Midbrain (tissue), 1 donor: ENCODE measurements at regions not wholly inside any gene's neighbourhood (a gene's known extent, or its start where the extent isn't known, plus 50 kb on each side); places are given as distances from the start of the nearest gene placed in this dataset.

Experiments used
- DNase-seq: peaks from one replicate; lab custom pipeline; 2025; lab: John Stamatoyannopoulos, UW

GRCh38 chr15:47997195-47998080 lies 123.4 kb upstream of the SLC24A5 start:
- no peak for DNase-seq

DNA sequence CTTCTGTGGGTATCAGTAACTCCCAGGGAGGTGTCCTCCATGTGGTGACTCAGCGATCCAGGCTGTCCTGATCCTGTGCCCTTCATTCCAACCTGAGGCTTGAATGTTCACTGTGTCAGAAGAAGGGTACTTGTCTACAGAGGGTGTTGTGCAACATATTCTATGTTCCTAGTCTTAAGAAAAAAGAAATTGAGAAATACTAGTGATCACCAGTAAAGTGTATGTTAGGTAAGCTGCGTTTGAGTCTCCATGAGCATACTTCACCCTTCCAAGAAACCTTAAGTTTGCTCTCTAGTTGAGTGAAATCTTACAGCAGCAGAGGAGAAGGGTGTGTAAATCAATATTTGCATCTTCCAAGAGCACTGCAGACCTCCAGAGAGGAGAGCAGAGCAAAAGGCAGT lies 122.2 kb upstream of the SLC24A5 start:
- no peak for DNase-seq

DNA sequence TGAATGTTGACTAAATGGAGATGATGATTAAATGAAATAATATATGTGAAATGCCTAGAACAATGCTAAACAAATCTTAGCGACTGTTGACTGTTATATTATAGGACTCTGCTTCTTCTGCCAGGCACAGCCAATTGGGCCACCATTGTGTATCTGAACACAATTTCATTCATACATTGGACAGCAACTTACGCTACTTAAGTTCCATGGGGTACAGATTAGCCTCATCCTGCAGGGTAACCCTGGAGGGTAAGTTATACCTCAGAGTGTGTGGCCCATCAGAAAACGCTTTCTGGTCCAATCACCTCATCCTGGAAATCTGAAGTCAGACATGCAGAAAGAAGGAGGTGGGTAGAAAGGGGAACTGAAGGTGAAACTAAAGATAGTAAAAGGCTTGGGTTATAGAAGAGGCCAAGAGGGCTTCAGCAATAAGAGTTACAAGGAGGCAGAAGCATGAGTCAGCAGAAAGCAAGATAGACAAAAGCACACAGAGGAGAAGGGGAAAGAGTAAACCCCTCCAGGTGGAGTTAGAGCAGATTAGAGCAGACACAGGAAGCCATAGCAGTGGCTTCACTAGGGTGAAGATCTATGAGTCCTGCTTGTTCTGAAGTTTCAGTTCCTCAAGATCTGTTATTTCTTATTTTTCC lies 119.3 kb upstream of the SLC24A5 start:
- no peak for DNase-seq

- DNase-seq: no peak
Measured at GRCh38 chr15:48002767-48003166, 118.0 kb upstream of the SLC24A5 start.

DNA sequence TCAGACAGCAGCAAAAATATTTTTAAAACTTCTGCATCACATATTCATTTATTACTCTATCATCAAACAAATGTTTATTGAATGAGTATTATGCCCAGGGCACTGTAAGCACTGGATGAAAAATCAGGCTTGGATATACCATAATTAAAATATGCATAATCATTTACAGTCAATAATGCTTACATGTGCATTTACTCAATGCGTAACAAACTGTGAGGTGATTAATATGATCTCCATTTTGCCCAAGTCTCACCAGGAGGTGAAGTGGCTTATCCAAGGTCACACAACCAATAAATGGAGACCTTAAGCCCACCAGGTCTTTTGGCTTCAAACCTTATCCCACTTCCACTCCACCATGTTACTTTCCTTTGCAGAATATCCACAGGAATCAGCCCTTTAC lies 117.3 kb upstream of the SLC24A5 start:
- DNase-seq: no peak

GRCh38 chr15:48005077-48005476 lies 115.7 kb upstream of the SLC24A5 start:
- DNase-seq: no peak

DNA sequence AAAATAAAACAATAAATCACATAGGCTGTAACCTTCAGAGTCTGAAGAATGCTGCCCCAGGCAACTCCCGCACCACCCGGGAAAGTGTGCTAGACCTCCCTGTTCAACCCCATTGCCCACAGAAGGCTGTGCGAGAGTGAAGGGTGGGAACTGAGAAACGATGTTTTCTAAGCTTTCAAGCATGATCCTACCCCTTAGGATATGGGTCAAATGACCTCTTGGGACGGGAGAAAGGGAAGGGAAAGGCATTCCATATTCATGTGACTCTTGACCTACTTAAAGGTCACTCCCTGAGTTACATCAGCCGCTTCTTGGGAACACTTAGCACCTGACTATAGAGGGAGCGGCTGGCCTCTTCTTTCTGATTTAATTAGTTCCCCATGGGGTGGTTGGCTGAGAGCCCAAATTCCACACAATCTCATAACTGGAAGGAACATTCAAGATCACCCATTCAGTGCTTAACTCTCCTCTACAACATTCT lies 114.7 kb upstream of the SLC24A5 start:
- no peak for DNase-seq

DNA sequence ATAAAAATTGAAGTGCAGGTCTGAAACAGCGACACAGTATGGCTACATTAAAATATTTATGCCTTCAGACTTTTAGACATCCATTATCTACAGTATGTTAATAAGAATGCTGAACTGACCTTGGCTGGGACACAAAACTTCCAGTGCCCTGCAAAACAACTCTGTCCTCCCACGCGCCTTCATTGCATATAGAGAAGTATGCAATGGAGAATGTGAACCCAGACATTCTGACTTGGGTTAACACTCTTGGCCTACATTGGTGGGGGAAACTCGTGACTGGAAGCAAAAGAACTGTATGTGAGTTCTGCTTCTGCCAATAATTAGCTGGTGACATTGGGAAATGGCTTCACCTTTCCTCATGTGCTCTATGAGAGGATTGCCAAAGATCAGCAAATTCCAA lies 110.5 kb upstream of the SLC24A5 start:
- no peak for DNase-seq

- DNase-seq: no peak
Measured at GRCh38 chr15:48012191-48012590, 108.6 kb upstream of the SLC24A5 start.

DNA sequence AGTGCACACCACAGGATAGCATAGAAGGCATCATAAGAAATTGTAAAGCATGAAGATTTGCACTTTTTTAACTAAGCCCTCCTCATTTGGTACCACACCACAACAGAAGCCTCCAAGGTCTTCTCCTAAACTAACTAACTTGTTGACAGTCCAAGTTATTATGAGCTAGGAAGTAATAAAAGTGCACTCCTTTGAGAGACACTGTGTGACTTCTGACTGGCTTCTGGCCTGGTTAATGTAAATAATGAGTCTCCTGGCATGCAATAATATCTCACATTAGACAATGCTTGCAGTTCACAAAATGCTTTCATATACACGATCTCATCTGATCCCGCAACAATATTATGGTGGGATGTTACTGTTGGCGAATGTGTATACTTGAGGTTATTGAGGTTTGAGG lies 103.9 kb upstream of the SLC24A5 start:
- no peak for DNase-seq

- no peak for DNase-seq
Measured at GRCh38 chr15:48017747-48018146, 103.0 kb upstream of the SLC24A5 start.

GRCh38 chr15:48020166-48020565 lies 100.6 kb upstream of the SLC24A5 start:
- no peak for DNase-seq

- DNase-seq: no peak
Measured at GRCh38 chr15:48021336-48022086, 99.3 kb upstream of the SLC24A5 start.

GRCh38 chr15:48025118-48025517 lies 95.7 kb upstream of the SLC24A5 start:
- DNase-seq: no peak

DNA sequence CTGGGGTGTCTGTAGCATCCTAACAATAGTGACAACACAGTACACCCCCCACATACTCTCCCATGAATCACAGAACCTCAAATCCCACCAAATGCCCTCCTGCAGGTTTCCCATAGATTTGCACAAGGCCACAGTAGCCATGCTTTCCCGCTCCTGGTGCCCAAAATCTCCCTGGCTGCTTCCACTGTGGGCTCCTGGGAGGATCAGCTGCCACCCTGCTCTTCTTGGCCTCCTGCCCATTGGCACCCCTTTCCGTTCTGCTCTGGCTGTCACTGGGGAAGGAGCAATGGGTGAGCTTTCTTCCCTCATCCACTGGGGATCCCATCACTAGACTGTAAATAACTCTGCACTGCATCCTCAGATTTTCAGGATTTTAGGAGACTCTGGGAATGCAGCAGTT lies 92.1 kb upstream of the SLC24A5 start:
- DNase-seq: no peak

DNA sequence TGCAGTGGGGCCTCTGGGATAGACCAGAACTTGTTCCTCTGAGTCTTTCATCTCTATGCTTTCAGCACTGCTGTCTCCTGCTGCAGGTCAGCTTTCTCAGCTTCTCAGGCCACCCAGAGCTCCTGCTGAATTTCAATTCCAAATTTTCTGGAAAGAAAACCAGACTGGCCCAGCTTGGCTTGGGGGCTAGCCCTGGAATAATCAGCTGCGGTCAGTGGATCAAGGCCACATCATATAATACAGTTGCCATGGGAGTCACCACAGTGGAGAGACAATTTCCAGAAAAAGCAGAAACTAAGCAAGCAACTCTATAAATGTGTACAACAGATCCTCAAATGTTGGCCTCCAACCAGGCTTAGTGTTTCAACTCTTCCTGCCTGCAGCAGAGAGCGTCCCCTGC lies 91.1 kb upstream of the SLC24A5 start:
- DNase-seq: peak; percentile 57

DNA sequence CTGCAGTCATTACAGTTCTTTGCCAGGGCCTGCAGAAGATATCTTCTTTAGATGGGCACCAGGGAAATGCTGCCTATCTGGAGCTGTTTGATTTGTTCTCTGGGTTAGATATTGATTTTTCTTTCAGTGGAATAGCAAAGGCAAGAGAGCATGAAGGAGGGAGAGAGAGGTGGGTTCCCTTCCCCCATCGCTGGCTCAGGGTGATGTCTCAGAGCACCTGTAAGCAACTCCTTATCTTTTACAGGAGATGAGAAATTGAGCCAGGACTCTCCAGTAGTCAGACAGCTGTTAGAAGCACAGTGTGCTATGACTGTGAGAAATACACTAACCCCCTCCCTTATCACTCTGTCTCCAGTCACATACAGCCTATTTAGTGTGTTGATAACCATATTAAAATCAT lies 89.3 kb upstream of the SLC24A5 start:
- no peak for DNase-seq

DNA sequence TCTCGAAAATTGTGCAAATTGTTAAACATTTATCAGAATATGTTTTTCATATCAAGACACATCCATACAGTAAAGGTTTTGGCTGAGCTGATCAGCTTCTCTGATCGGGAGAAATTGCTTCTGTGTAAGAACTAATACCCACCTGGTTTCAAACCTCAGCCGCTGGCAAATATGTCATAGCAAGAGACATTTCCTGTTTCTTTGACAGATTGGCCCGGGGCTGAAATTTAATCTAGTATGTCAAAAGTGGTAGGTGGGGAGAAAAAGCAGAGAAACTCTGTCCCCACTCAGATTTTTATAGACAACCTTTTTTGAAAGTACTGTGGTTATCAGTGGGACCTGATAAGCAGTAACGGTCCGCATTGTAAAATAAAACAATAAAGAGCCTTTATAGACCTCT lies 88.8 kb upstream of the SLC24A5 start:
- DNase-seq: no peak

GRCh38 chr15:48032911-48033310 lies 87.9 kb upstream of the SLC24A5 start:
- DNase-seq: no peak

GRCh38 chr15:48038221-48038620 lies 82.6 kb upstream of the SLC24A5 start:
- no peak for DNase-seq

DNA sequence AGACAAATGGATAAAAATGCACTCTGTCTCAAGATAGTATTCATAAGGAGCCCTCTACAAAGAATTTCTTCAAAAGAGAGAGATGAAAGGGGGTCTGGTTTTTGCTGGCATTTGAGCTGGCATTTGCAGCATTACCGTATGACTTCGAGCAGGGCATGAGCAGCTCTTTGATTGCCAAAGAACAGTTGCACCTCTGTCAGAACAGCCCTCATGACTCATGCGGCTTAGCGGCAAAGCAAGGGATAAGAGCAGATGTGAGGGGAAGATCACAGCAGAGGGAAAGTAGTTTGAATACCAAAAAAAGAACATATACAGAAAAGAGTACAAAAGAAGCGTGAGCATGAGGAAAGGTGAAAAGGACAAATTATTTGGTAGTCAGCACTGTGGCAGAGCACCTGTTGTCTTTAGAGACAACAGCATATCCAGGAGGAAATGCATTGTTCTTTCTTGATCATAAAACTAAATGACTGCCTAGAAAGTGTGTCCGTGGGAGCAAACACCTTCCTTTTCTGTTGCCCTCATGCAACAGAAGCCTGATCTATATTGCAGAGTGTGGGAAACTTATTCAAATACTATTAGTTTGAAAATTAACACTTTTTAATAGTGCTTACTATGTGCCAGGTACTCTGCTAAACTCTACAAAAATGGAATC lies 80.5 kb upstream of the SLC24A5 start:
- peak; percentile 2 for DNase-seq

- DNase-seq: no peak
Measured at GRCh38 chr15:48041454-48041853, 79.3 kb upstream of the SLC24A5 start.
